K562 (cell line): ENCODE measurements at regions not wholly inside any gene's neighbourhood (a gene's known extent, or its start where the extent isn't known, plus 50 kb on each side); places are given as distances from the start of the nearest gene placed in this dataset.
"Not testable (repeated sequence)": the region's sequence is repeated elsewhere in the genome, so short reads cannot be mapped to it uniquely, and the experiment has no call there.

ENCODE experiments used
- ATAC-seq: fragments of 200-7000 bp; cut with Tn5 transposase; 3 replicates; pipeline ENCODE4 v1.9.1; 2020; ENCODE audit warnings: moderate library complexity
- BruUV-seq: library from RNA; stranded (reverse); fragments of 400-500 nt; replicated peaks from 2 replicates; lab custom pipeline; 2021; lab: Mats Ljungman, UMichigan
- CTCF ChIA-PET: fragments of 300-600 bp; formaldehyde crosslinking; extraction: SDS; loops from one replicate; lab custom pipeline; 2021; ENCODE audit warnings: low intra/inter-chr PET ratio; lab: Yijun Ruan, JAX
- POLR2A ChIA-PET: fragments of 300-600, 350-650 bp; sonication (Branson Sonifier 250); formaldehyde crosslinking; extraction: SDS; loops from one replicate; lab custom pipeline; 2021; ENCODE audit warnings: antibody characterized with exemption, inconsistent platforms; lab: Yijun Ruan, JAX
- DNase-seq, 4 experiments: peaks; one replicate each; pipeline versions ENCODE4 v3.0.0 to v3.0.0-alpha.2; 2011 to 2018; ENCODE audit warnings: low spot score in 3 of 4, mixed read lengths in 3 of 4; ENCODE audit errors: extremely low read depth in 1 of 4
- FAIRE-seq: peaks from 2 replicates; lab custom pipeline; 2011; peaks lifted over from hg19 to GRCh38; lab: Jason Lieb, UNC
- H2AFZ ChIP-seq: 2 replicates; pipeline ENCODE4 v1.6.0; 2011; ENCODE audit warnings: low read depth, low read length, control low read depth, inconsistent platforms
- H3K27ac ChIP-seq: fragments of 200-600 bp; 3 replicates; pipeline ENCODE4 v1.8.0; 2011; ENCODE audit warnings: low read depth, mild to moderate bottlenecking, control low read depth, inconsistent platforms, low read length, moderate library complexity, mixed read lengths; ENCODE audit errors: extremely low read depth
- H3K27me3 ChIP-seq, 2 experiments: fragments of 300-600 bp in 1 of 2; 2 replicates in 1 of 2; 3 replicates in 1 of 2; pipeline versions ENCODE4 v1.6.0 to v1.8.0; 2011; ENCODE audit warnings: inconsistent platforms in 2 of 2, low read length in 2 of 2, mild to moderate bottlenecking in 1 of 2, mixed read lengths in 1 of 2, moderate library complexity in 1 of 2; ENCODE audit not compliant: control insufficient read depth in 2 of 2, insufficient read depth in 2 of 2
- H3K36me3 ChIP-seq: fragments of 300-600 bp; 3 replicates; pipeline ENCODE4 v1.8.0; 2011; ENCODE audit warnings: mild to moderate bottlenecking, low read length, inconsistent platforms; ENCODE audit not compliant: control insufficient read depth, insufficient read depth
- H3K4me1 ChIP-seq, 2 experiments: fragments of 200-600 bp in 1 of 2; replicated peaks in 1 of 2; 2 replicates in 1 of 2; 3 replicates in 1 of 2; pipeline versions ENCODE4 v1.5.1 to v1.8.0; 2011; ENCODE audit warnings: inconsistent platforms in 2 of 2, low read length in 2 of 2, mild to moderate bottlenecking in 1 of 2, mixed read lengths in 1 of 2, moderate library complexity in 1 of 2; ENCODE audit not compliant: control insufficient read depth in 2 of 2, insufficient read depth in 2 of 2
- H3K4me2 ChIP-seq: 2 replicates; pipeline ENCODE4 v1.6.1; 2011; ENCODE audit warnings: low read length, control low read depth, inconsistent platforms, mixed read lengths; ENCODE audit not compliant: insufficient read depth
- H3K4me3 ChIP-seq: fragments of 200-600 bp; sonication (generic), shearing (Covaris generic); 2 replicates; pipeline ENCODE4 v1.5.1; 2016; ENCODE audit warnings: control low read depth, inconsistent platforms
- H3K79me2 ChIP-seq: fragments of 200-600 bp; 3 replicates; pipeline ENCODE4 v1.8.0; 2011; ENCODE audit warnings: low read length, inconsistent platforms; ENCODE audit not compliant: control insufficient read depth, insufficient read depth
- H3K9ac ChIP-seq, 2 experiments: 2 replicates each; pipeline versions ENCODE4 v1.6.0 to v1.6.1; 2011; ENCODE audit warnings: low read depth in 2 of 2, low read length in 2 of 2, control low read depth in 1 of 2, inconsistent platforms in 1 of 2, mild to moderate bottlenecking in 1 of 2, mixed read lengths in 1 of 2; ENCODE audit not compliant: insufficient read depth in 1 of 2
- H3K9me1 ChIP-seq: one replicate; pipeline ENCODE4 v1.6.0; 2011; ENCODE audit warnings: inconsistent platforms, mild to moderate bottlenecking, low read length, moderate library complexity; ENCODE audit not compliant: control insufficient read depth, insufficient read depth
- H3K9me3 ChIP-seq: replicated peaks from 2 replicates; pipeline ENCODE4 v1.5.1; 2011; ENCODE audit warnings: low read depth, low read length, inconsistent platforms; ENCODE audit not compliant: control insufficient read depth, insufficient read depth
- H4K20me1 ChIP-seq: replicated peaks from 2 replicates; pipeline ENCODE4 v1.6.1; 2011; ENCODE audit warnings: low read length, inconsistent platforms, mixed read lengths; ENCODE audit not compliant: control insufficient read depth, insufficient read depth
- BCL6 ChIP-seq: fragments of 250-450 bp; sonication (Bioruptor Pico); IDR thresholded peaks from 2 replicates; pipeline ENCODE4 v1.4.0; 2020
- BRF1 ChIP-seq: IDR thresholded peaks from 3 replicates; pipeline ENCODE4 v1.6.1; 2011; ENCODE audit warnings: borderline replicate concordance, mild to moderate bottlenecking; ENCODE audit not compliant: insufficient read length; ENCODE audit errors: extremely low read depth
- DNMT1 ChIP-seq: fragments of 450-650 bp; IDR thresholded peaks from 2 replicates; pipeline ENCODE4 v1.6.1; 2016; ENCODE audit warnings: antibody characterized with exemption, mild to moderate bottlenecking
- TAF15 ChIP-seq: fragments of 200-400 bp; formaldehyde crosslinking; IDR thresholded peaks from 2 replicates; pipeline ENCODE4 v1.6.1; 2017; ENCODE audit warnings: mild to moderate bottlenecking, low read depth, low read length, moderate library complexity
- TFAM ChIP-seq: fragments of 250-450 bp; sonication (Bioruptor Pico); conservative IDR thresholded peaks from 2 replicates; pipeline ENCODE4 v1.5.0; 2021; ENCODE audit warnings: mild to moderate bottlenecking, moderate library complexity
- TRIM28 ChIP-seq: fragments of 450-650 bp; IDR thresholded peaks from 2 replicates; pipeline ENCODE4 v1.6.1; 2017
- XRCC4 ChIP-seq: IDR thresholded peaks from one replicate; pipeline ENCODE4 v1.6.1; 2011; ENCODE audit not compliant: insufficient read depth, insufficient read length; ENCODE audit errors: extremely low read depth
- ZNF175 ChIP-seq: fragments of 200-800 bp; sonication (Bioruptor generic); IDR thresholded peaks from 2 replicates; pipeline ENCODE4 v1.6.1; 2016; ENCODE audit warnings: low read depth, mild to moderate bottlenecking, missing genetic modification characterization, missing compliant biosample characterization
- ZNF263 ChIP-seq: sonication (generic); formaldehyde crosslinking; IDR thresholded peaks from 2 replicates; pipeline ENCODE4 v1.8.0; 2022; ENCODE audit warnings: mild to moderate bottlenecking, missing genetic modification reagents, borderline replicate concordance
- ZNF431 ChIP-seq: sonication (generic); formaldehyde crosslinking; IDR thresholded peaks from 2 replicates; pipeline ENCODE4 v1.8.0; 2022; ENCODE audit warnings: mild to moderate bottlenecking, missing genetic modification reagents
- ZNF518B ChIP-seq: fragments of 250-450 bp; sonication (Bioruptor Pico); IDR thresholded peaks from 2 replicates; pipeline ENCODE4 v1.5.0; 2021; ENCODE audit warnings: mild to moderate bottlenecking, moderate library complexity
- WGBS: fragments of 100-300 bp; shearing (Covaris generic); methylation state at CpG from one replicate; pipeline ENCODE4 v1.1.6; 2016; ENCODE audit warnings: low coverage, mixed read lengths; ENCODE audit not compliant: insufficient coverage; ENCODE audit errors: missing lambda C conversion rate; 5-methylcytosine and 5-hydroxymethylcytosine counted together
- in situ Hi-C: fragments of 300-500 bp; cut with MboI; formaldehyde crosslinking; loops from 4 replicates; pipeline ENCODE4 v1.15.0; 2018; ENCODE audit warnings: inconsistent platforms, mixed read lengths
- intact Hi-C: fragments of 100-400 bp; cut with micrococcal nuclease; formaldehyde crosslinking; loops from 2 replicates; pipeline ENCODE4 v1.14.2; 2022
- TF ChIP-seq, protein P1 (sequence below): fragments of 250-450 bp; sonication (Bioruptor Pico); IDR thresholded peaks from 2 replicates; pipeline ENCODE4 v1.5.0; 2021
- TF ChIP-seq, protein P2 (sequence below), 2 experiments: fragments of 450-650 bp; IDR thresholded peaks; 2 replicates each; pipeline ENCODE4 v1.6.1; 2016

DNA sequence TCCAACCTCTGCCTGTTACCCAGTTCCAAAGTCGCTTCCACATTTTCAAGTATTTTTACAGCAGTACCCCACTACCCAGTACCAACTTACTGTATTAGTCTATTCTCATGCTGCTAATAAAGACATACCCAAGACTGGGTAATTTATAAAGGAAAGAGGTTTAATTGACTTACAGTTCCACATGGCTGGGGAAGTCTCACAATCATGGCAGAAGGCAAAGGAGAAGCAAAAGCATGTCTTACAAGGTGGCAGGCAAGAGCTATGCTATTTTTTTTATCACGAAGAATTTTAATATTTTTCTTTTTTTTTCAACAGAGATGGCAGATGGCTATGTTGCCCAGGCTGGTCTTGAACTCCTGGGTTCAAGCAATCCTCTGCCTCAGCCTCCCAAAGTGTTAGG, 171.3 kb downstream of the MAIP1 start:
- H3K9me1 ChIP-seq, H3K27ac ChIP-seq, POLR2A ChIA-PET, H3K4me2 ChIP-seq, H2AFZ ChIP-seq, DNase-seq, FAIRE-seq, H3K4me3 ChIP-seq, H3K9ac ChIP-seq, BruUV-seq, H3K27me3 ChIP-seq, intact Hi-C loops, CTCF ChIA-PET, ATAC-seq, in situ Hi-C loops, H3K9me3 ChIP-seq, H4K20me1 ChIP-seq, H3K36me3 ChIP-seq, H3K79me2 ChIP-seq, H3K4me1 ChIP-seq: not testable (repeated sequence)
- 56% methylated on average over 2 of the region's 2 CpGs for WGBS
- TF ChIP-seq ZNF431 = peak; percentile 93

DNA sequence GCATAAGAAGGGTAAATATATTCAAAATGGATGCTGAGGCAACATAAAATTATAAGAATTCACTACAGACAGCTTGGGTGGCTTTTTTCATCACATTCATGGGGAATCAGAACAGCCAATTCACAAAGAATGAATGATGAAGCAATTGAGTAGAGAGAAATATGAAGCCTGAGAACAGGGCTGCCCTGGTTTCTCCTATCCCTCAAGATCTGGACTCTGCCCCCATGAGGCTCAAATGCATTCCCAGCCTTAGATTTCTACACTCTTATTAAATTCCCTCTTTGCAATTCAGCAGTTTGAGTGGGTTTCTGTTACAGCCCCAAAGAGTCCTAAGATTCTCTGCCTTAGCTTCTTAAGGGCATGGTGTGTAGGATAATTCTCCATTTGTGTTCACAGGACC, 172.5 kb downstream of the MAIP1 start:
- FAIRE-seq = no peak
- intact Hi-C loops = no loop called here
- Histone ChIP-seq H3K4me3 (no peak overlapping the region), H3K9me1 (no peaks in the 10 kb centered on the region), H3K79me2 (no peaks in the 10 kb centered on the region), H2AFZ (no peak overlapping the region), H3K27me3 (no peaks in the 10 kb centered on the region), H3K27ac (no peak overlapping the region), H3K9ac (no peak overlapping the region), H4K20me1 (no peaks in the 10 kb centered on the region), H3K9me3 (peaks cover 3% of the 10 kb centered on the region), H3K36me3 (no peaks in the 10 kb centered on the region), H3K4me1 (peaks cover 4 to 9% of the 10 kb centered on the region in 2 experiments; a peak in 3 of 5 replicates), H3K4me2 (no peak overlapping the region)
- ChIA-PET CTCF (no interaction called here), POLR2A (no interaction called here)
- no TSS peak for BruUV-seq
- ATAC-seq = no peak
- in situ Hi-C loops = no loop called here
- DNase-seq = no peak
- TF ChIP-seq ZNF175 (CRISPR knock-in tag) (no peak), ZNF518B (no peak), DNMT1 (no peak), BCL6 (CRISPR knock-in tag) (no peak), BRF1 (no peak), XRCC4 (no peak), ZNF263 (no peak), TAF15 (no peak), TRIM28 (no peak), TFAM (CRISPR knock-in tag) (no peak)
- TF ChIP-seq, protein P1, sequence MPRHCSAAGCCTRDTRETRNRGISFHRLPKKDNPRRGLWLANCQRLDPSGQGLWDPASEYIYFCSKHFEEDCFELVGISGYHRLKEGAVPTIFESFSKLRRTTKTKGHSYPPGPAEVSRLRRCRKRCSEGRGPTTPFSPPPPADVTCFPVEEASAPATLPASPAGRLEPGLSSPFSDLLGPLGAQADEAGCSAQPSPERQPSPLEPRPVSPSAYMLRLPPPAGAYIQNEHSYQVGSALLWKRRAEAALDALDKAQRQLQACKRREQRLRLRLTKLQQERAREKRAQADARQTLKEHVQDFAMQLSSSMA (CRISPR knock-in tag) = no peak
- TF ChIP-seq, protein P2, sequence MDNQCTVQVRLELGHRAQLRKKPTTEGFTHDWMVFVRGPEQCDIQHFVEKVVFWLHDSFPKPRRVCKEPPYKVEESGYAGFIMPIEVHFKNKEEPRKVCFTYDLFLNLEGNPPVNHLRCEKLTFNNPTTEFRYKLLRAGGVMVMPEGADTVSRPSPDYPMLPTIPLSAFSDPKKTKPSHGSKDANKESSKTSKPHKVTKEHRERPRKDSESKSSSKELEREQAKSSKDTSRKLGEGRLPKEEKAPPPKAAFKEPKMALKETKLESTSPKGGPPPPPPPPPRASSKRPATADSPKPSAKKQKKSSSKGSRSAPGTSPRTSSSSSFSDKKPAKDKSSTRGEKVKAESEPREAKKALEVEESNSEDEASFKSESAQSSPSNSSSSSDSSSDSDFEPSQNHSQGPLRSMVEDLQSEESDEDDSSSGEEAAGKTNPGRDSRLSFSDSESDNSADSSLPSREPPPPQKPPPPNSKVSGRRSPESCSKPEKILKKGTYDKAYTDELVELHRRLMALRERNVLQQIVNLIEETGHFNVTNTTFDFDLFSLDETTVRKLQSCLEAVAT (IDR thresholded peaks at IDR 0.05) = no peak
